Transverse colon (tissue), 4 donors: ENCODE measurements at regions not wholly inside any gene's neighbourhood (a gene's known extent, or its start where the extent isn't known, plus 50 kb on each side); places are given as distances from the start of the nearest gene placed in this dataset.

ENCODE experiments used
- DNase-seq: peaks from one replicate; pipeline ENCODE4 v3.0.0-alpha.2; 2019
- H3K27ac ChIP-seq, 4 donors: fragments of 200-600 bp; sonication (generic); 2 replicates each; pipeline ENCODE4 v1.5.1; 2016 to 2018; ENCODE audit warnings: inconsistent platforms in 4 of 4
- H3K27me3 ChIP-seq: fragments of 200-600 bp; sonication (generic); 2 replicates; pipeline ENCODE4 v1.5.1; 2017; ENCODE audit warnings: inconsistent platforms
- H3K36me3 ChIP-seq, 4 donors: fragments of 200-600 bp; sonication (generic); 2 replicates each; pipeline ENCODE4 v1.5.1; 2017 to 2019; ENCODE audit warnings: inconsistent platforms in 4 of 4
- H3K4me1 ChIP-seq, 4 donors: fragments of 200-600 bp; sonication (generic); 2 replicates each; pipeline ENCODE4 v1.5.1; 2017 to 2020; ENCODE audit warnings: inconsistent platforms in 4 of 4
- H3K4me3 ChIP-seq, 4 donors: fragments of 200-600 bp; sonication (generic); 1 replicate in 1 of 4; 2 replicates in 3 of 4; pipeline versions ENCODE4 v1.5.1 to v1.6.1; 2017 to 2019; ENCODE audit warnings: inconsistent platforms in 4 of 4
- H3K9me3 ChIP-seq, 2 donors: fragments of 200-600 bp; sonication (generic); 2 replicates each; pipeline ENCODE4 v1.5.1; 2017 to 2019; ENCODE audit warnings: inconsistent platforms in 2 of 2
- EP300 ChIP-seq: sonication (generic); formaldehyde crosslinking; IDR thresholded peaks from one replicate; pipeline ENCODE4 v1.6.1; 2017; ENCODE audit warnings: antibody characterized with exemption, low read depth
- POLR2A ChIP-seq: fragments of 450-650 bp; IDR thresholded peaks from one replicate; pipeline ENCODE4 v1.6.1; 2016; ENCODE audit warnings: antibody characterized with exemption, mild to moderate bottlenecking, moderate library complexity
- POLR2AphosphoS5 ChIP-seq, 3 donors: sonication (generic); formaldehyde crosslinking; IDR thresholded peaks; one replicate each; pipeline ENCODE4 v1.6.1; 2016; ENCODE audit warnings: antibody characterized with exemption in 3 of 3
- WGBS, 2 donors: methylation state at CpG; one replicate each; pipeline ENCODE4 v1.1.5; 2018; ENCODE audit warnings: low coverage in 1 of 2; 5-methylcytosine and 5-hydroxymethylcytosine counted together
- in situ Hi-C, 4 donors: fragments of 200-750 bp; cut with MboI; loops; one replicate each; pipeline versions ENCODE4 v1.15.0 to v1.15.1; 2017; ENCODE audit warnings: low sequenced_read_pairs in 3 of 4, low pct_ligation_motif_present in 1 of 4, low pct_unique_long_range_greater_than_20kb in 1 of 4
- intact Hi-C: fragments of 100-400 bp; cut with DNase I; formaldehyde crosslinking; loops from one replicate; pipeline ENCODE4 v1.15.1; 2023; ENCODE audit warnings: low total_unique reads
- TF ChIP-seq, protein P1 (sequence below), 5 experiments: fragments of 200-600 bp in 3 of 5; fragments of 450-650 bp in 2 of 5; sonication (generic) in 3 of 5; IDR thresholded peaks; 1 replicate in 2 of 5; 2 replicates in 3 of 5; pipeline ENCODE4 v1.5.1; 2016 to 2017; ENCODE audit warnings: antibody characterized with exemption in 5 of 5, inconsistent platforms in 3 of 5, mild to moderate bottlenecking in 2 of 5, moderate library complexity in 1 of 5

GRCh38 chr20:22339946-22340345 is 244.4 kb downstream of the FOXA2 start:
- Histone ChIP-seq H3K9me3 (no peaks in the 10 kb centered on the region), H3K4me1 (peaks cover 0 to 7% (median 0%) of the 10 kb centered on the region in 4 donors), H3K4me3 (no peak overlapping the region), H3K36me3 (no peaks in the 10 kb centered on the region), H3K27ac (no peak overlapping the region), H3K27me3 (peaks cover 3% of the 10 kb centered on the region)
- no peak for DNase-seq
- TF ChIP-seq POLR2A (no peak), EP300 (no peak), POLR2AphosphoS5 (IDR thresholded peaks at IDR 0.05) (no peak)
- TF ChIP-seq, protein P1, sequence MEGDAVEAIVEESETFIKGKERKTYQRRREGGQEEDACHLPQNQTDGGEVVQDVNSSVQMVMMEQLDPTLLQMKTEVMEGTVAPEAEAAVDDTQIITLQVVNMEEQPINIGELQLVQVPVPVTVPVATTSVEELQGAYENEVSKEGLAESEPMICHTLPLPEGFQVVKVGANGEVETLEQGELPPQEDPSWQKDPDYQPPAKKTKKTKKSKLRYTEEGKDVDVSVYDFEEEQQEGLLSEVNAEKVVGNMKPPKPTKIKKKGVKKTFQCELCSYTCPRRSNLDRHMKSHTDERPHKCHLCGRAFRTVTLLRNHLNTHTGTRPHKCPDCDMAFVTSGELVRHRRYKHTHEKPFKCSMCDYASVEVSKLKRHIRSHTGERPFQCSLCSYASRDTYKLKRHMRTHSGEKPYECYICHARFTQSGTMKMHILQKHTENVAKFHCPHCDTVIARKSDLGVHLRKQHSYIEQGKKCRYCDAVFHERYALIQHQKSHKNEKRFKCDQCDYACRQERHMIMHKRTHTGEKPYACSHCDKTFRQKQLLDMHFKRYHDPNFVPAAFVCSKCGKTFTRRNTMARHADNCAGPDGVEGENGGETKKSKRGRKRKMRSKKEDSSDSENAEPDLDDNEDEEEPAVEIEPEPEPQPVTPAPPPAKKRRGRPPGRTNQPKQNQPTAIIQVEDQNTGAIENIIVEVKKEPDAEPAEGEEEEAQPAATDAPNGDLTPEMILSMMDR (IDR thresholded peaks at IDR 0.05), result no peak
- in situ Hi-C loops (loop anchor here (5.0 to 25.0 kb wide), 5 partner anchors 245 to 347 kb away; partner anchors contain the start of gene FOXA2 (in 3 of the 4)), intact Hi-C loops (loop anchor here (5.0 kb wide), 1 partner anchor 342 kb away; no protein-coding TSS in a partner anchor)
- WGBS, 2 donors, result 61% methylated on average over 5 of the region's 5 CpGs; no CpG with 5 or more reads in 1 of the 2 donors

- Histone ChIP-seq H3K4me3 (no peak overlapping the region), H3K27ac (no peak overlapping the region), H3K27me3 (peaks cover 3% of the 10 kb centered on the region), H3K36me3 (no peaks in the 10 kb centered on the region), H3K9me3 (no peaks in the 10 kb centered on the region), H3K4me1 (peaks cover 0 to 7% (median 0%) of the 10 kb centered on the region in 4 donors)
- 20 to 32% methylated on average over 9 to 12 of the region's 12 CpGs for WGBS, 2 donors
- intact Hi-C loops (loop anchor here (5.0 kb wide), 1 partner anchor 343 kb away; no protein-coding TSS in a partner anchor), in situ Hi-C loops (loop anchor here (5.0 to 25.0 kb wide), 5 partner anchors 246 to 348 kb away; partner anchors contain the start of gene FOXA2 (in 3 of the 4))
- TF ChIP-seq, protein P1 (IDR thresholded peaks at IDR 0.05), result peak; percentile 72 to 89 (median 75)
- TF ChIP-seq EP300, result no peak
- peak; percentile 45 for DNase-seq
Measured at GRCh38 chr20:22339091-22339881, 245.1 kb downstream of the FOXA2 start.

- in situ Hi-C loops (loop anchor here (5.0 to 25.0 kb wide), 5 partner anchors 247 to 349 kb away; partner anchors contain the start of gene FOXA2 (in 3 of the 4)), intact Hi-C loops (loop anchor here (5.0 kb wide), 1 partner anchor 344 kb away; no protein-coding TSS in a partner anchor)
- WGBS, 2 donors, result 64 to 70% methylated on average over 4 to 6 of the region's 6 CpGs
Measured at GRCh38 chr20:22338140-22338708, 246.1 kb downstream of the FOXA2 start.

More at GRCh38 chr20:22338140-22338708, 246.1 kb downstream of the FOXA2 start:
- Histone ChIP-seq H3K4me3 (no peak overlapping the region), H3K27ac (no peak overlapping the region), H3K36me3 (no peaks in the 10 kb centered on the region), H3K27me3 (peaks cover 7% of the 10 kb centered on the region), H3K9me3 (no peaks in the 10 kb centered on the region), H3K4me1 (peaks cover 0 to 7% (median 0%) of the 10 kb centered on the region in 4 donors)
- no peak for TF ChIP-seq EP300
- TF ChIP-seq POLR2A, result no peak
- TF ChIP-seq, protein P1 (IDR thresholded peaks at IDR 0.05), result no peak
- no peak for TF ChIP-seq POLR2AphosphoS5 (IDR thresholded peaks at IDR 0.05)
- DNase-seq, result no peak
